ENCODE measurements at regions not wholly inside any gene's neighbourhood (a gene's known extent, or its start where the extent isn't known, plus 50 kb on each side); places are given as distances from the start of the nearest gene placed in this dataset.

- Histone ChIP-seq H3K36me3 (ENCODE audit: control insufficient read depth, insufficient read depth, low read length) (no peaks in the 10 kb centered on the region), H3K79me2 (no peaks in the 10 kb centered on the region), H3K4me1 (no peaks in the 10 kb centered on the region), H3K9ac (no peak overlapping the region), H3K27ac (no peak overlapping the region), H3K4me3 (ENCODE audit: low read depth, low read length) (no peak overlapping the region), H3K4me2 (ENCODE audit: low read length) (no peak overlapping the region), H3K27me3 (ENCODE audit: control insufficient read depth, insufficient read depth, low read length) (no peaks in the 10 kb centered on the region), H2AFZ (no peak overlapping the region), H3K9me3 (ENCODE audit: control insufficient read depth, low read length) (no peaks in the 10 kb centered on the region)
- TF ChIP-seq, protein P1, sequence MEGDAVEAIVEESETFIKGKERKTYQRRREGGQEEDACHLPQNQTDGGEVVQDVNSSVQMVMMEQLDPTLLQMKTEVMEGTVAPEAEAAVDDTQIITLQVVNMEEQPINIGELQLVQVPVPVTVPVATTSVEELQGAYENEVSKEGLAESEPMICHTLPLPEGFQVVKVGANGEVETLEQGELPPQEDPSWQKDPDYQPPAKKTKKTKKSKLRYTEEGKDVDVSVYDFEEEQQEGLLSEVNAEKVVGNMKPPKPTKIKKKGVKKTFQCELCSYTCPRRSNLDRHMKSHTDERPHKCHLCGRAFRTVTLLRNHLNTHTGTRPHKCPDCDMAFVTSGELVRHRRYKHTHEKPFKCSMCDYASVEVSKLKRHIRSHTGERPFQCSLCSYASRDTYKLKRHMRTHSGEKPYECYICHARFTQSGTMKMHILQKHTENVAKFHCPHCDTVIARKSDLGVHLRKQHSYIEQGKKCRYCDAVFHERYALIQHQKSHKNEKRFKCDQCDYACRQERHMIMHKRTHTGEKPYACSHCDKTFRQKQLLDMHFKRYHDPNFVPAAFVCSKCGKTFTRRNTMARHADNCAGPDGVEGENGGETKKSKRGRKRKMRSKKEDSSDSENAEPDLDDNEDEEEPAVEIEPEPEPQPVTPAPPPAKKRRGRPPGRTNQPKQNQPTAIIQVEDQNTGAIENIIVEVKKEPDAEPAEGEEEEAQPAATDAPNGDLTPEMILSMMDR (IDR thresholded peaks at IDR 0.05) = no peak
Observed at GRCh38 chr1:228862542-228863505, 127.5 kb downstream of the RHOU start.

DNA sequence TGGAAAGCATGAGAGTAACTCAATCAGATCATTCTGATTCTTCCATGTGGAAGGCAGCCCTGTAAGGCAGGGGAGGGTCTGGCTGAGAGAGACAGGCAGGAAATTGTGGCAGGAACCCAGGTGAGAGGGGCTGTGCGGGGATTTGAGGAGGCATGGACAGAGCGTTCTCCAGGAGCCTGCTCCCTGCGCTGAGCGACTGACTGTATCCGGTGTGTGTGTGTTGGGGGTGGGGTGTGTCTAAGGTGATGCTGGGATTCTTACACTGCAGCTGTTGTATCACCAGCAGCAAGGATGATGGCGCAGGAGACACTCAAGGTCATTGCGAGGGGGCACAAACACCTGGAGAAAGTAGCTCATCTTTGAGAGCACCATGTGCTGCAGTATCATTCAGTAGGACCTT, 128.5 kb downstream of the RHOU start:
- no peaks in the 10 kb centered on the region for H3K27me3 ChIP-seq (ENCODE audit: control insufficient read depth, insufficient read depth, low read length)
- no peak overlapping the region for H3K27ac ChIP-seq
- TF ChIP-seq, protein P1 (IDR thresholded peaks at IDR 0.05) = no peak
- H3K9me3 ChIP-seq (ENCODE audit: control insufficient read depth, low read length) = no peaks in the 10 kb centered on the region
- H3K4me2 ChIP-seq (ENCODE audit: low read length) = no peak overlapping the region
- no peak overlapping the region for H3K9ac ChIP-seq
- no peaks in the 10 kb centered on the region for H3K79me2 ChIP-seq
- no peak overlapping the region for H3K4me3 ChIP-seq (ENCODE audit: low read depth, low read length)
- no peak overlapping the region for H2AFZ ChIP-seq
- H3K4me1 ChIP-seq = no peaks in the 10 kb centered on the region
- no peaks in the 10 kb centered on the region for H3K36me3 ChIP-seq (ENCODE audit: control insufficient read depth, insufficient read depth, low read length)

DNA sequence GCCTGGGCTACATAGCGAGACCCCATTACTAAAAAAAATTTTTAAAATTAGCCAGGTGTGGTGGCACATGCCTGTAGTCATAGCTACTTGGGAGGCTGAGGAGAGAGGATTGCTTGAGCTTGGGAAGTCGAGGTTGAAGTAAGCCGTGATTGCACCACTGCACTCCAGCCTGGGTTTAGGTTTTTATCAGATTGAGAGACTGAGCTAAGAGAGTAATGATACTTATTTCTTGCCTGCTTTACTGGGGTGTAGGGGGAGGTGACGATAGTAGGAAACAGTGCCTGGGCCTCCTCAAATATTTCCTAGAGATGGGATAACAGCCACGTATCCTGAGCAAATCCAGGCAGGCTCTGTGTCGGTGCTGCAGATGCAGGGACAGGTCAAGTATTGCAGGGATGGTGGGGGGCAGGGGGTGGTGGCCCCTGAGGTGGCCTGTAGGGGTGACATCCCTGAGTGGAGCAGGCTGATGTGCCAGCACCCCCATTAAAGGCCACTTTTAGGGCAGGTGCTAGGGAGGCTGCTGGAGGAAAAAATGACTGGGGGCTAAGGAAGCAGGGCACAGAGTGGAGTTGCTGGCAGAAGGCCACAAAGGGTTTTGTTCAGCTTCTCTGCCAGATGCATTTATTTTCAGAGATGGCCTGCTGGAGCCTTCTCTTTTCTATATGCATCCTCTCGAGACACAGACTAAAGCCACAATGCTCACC, 130.5 kb downstream of the RHOU start:
- Histone ChIP-seq H3K9ac (no peak overlapping the region), H3K27ac (no peak overlapping the region), H3K4me3 (ENCODE audit: low read depth, low read length) (no peak overlapping the region), H3K27me3 (ENCODE audit: control insufficient read depth, insufficient read depth, low read length) (no peaks in the 10 kb centered on the region), H2AFZ (no peak overlapping the region), H3K4me2 (ENCODE audit: low read length) (no peak overlapping the region), H3K9me3 (ENCODE audit: control insufficient read depth, low read length) (no peaks in the 10 kb centered on the region), H3K79me2 (no peaks in the 10 kb centered on the region), H3K36me3 (ENCODE audit: control insufficient read depth, insufficient read depth, low read length) (no peaks in the 10 kb centered on the region), H3K4me1 (no peaks in the 10 kb centered on the region)
- TF ChIP-seq, protein P1 (IDR thresholded peaks at IDR 0.05) = no peak

- Histone ChIP-seq H3K36me3 (ENCODE audit: control insufficient read depth, insufficient read depth, low read length) (no peaks in the 10 kb centered on the region), H3K4me3 (ENCODE audit: low read depth, low read length) (no peak overlapping the region), H3K27ac (no peak overlapping the region), H3K9me3 (ENCODE audit: control insufficient read depth, low read length) (no peaks in the 10 kb centered on the region), H3K27me3 (ENCODE audit: control insufficient read depth, insufficient read depth, low read length) (no peaks in the 10 kb centered on the region), H3K4me2 (ENCODE audit: low read length) (no peak overlapping the region), H3K4me1 (no peaks in the 10 kb centered on the region), H2AFZ (no peak overlapping the region), H3K9ac (no peak overlapping the region), H3K79me2 (no peaks in the 10 kb centered on the region)
- TF ChIP-seq, protein P1 (IDR thresholded peaks at IDR 0.05) = no peak
Observed at GRCh38 chr1:228866468-228866867, 131.2 kb downstream of the RHOU start.

All from parathyroid adenoma (tissue), 2 donors.